Fibroblast of skin of right biceps (primary cell): ENCODE measurements at regions not wholly inside any gene's neighbourhood (a gene's known extent, or its start where the extent isn't known, plus 50 kb on each side); places are given as distances from the start of the nearest gene placed in this dataset.

ENCODE experiments used
- DNase-seq: peaks from one replicate; pipeline ENCODE4 v3.0.0-alpha.2; 2013

GRCh38 chr7:53539558-53539957 lies 504.1 kb downstream of the POM121L12 start:
- DNase-seq: no peak

GRCh38 chr7:53541475-53541874 lies 506.0 kb downstream of the POM121L12 start:
- no peak for DNase-seq

GRCh38 chr7:53542157-53542556 lies 506.7 kb downstream of the POM121L12 start:
- no peak for DNase-seq
